ENCODE measurements at regions not wholly inside any gene's neighbourhood (a gene's known extent, or its start where the extent isn't known, plus 50 kb on each side); places are given as distances from the start of the nearest gene placed in this dataset.

DNA sequence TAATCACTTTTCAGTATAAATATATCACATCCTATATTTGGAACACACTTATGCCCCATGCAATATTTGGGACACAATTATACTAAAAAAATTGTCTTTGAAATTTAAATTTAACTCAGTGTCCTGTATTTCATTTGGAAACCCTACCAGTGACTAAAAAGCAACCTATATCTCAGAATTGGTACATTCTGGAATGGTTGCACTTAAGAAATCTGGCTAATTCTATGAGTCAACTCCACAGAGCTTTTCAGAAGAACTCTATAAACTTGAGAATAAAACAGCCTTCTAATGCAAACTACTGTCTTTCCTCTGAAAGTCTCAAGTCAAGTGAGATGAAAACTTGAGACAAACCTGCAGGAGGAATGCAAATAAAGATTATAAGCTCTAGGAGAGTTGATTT lies 320.2 kb downstream of the MAFB start:
- no peak overlapping the region for H3K4me3 ChIP-seq

More for the DNA sequence above, 320.2 kb downstream of the MAFB start:
- no peak overlapping the region for H3K4me2 ChIP-seq
- no peak overlapping the region for H3K4me3 Mint-ChIP-seq
- peak overlapping the region; percentile 11; the same call in 1 of the 2 replicates for H2AFZ ChIP-seq
- H3K36me3 ChIP-seq (ENCODE audit: insufficient read depth): no peaks in the 10 kb centered on the region
- no peaks in the 10 kb centered on the region for H3K4me1 ChIP-seq (ENCODE audit: insufficient read depth)
- no peaks in the 10 kb centered on the region for H3K36me3 Mint-ChIP-seq (ENCODE audit: low read depth)
- H3K27me3 ChIP-seq (ENCODE audit: insufficient read depth): no peaks in the 10 kb centered on the region
- no peaks in the 10 kb centered on the region for H3F3A ChIP-seq (replicated peaks; ENCODE audit: low read depth)
- H3K79me2 ChIP-seq (replicated peaks; ENCODE audit: insufficient read depth): no peaks in the 10 kb centered on the region
- no peaks in the 10 kb centered on the region for H3K4me1 Mint-ChIP-seq
- no peak for DNase-seq (ENCODE audit: low spot score)
- H4K20me1 ChIP-seq (replicated peaks; ENCODE audit: insufficient read depth): no peaks in the 10 kb centered on the region
- no peak for TF ChIP-seq NANOG (IDR thresholded peaks at IDR 0.05; ENCODE audit: borderline replicate concordance)
- TF ChIP-seq, protein P1, sequence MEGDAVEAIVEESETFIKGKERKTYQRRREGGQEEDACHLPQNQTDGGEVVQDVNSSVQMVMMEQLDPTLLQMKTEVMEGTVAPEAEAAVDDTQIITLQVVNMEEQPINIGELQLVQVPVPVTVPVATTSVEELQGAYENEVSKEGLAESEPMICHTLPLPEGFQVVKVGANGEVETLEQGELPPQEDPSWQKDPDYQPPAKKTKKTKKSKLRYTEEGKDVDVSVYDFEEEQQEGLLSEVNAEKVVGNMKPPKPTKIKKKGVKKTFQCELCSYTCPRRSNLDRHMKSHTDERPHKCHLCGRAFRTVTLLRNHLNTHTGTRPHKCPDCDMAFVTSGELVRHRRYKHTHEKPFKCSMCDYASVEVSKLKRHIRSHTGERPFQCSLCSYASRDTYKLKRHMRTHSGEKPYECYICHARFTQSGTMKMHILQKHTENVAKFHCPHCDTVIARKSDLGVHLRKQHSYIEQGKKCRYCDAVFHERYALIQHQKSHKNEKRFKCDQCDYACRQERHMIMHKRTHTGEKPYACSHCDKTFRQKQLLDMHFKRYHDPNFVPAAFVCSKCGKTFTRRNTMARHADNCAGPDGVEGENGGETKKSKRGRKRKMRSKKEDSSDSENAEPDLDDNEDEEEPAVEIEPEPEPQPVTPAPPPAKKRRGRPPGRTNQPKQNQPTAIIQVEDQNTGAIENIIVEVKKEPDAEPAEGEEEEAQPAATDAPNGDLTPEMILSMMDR (conservative IDR thresholded peaks at IDR 0.05; ENCODE audit: low read depth in 2 of 2): no peak
- TF ChIP-seq JUNB (IDR thresholded peaks at IDR 0.05; ENCODE audit: unreplicated experiment): no peak
- TF ChIP-seq, protein P2, sequence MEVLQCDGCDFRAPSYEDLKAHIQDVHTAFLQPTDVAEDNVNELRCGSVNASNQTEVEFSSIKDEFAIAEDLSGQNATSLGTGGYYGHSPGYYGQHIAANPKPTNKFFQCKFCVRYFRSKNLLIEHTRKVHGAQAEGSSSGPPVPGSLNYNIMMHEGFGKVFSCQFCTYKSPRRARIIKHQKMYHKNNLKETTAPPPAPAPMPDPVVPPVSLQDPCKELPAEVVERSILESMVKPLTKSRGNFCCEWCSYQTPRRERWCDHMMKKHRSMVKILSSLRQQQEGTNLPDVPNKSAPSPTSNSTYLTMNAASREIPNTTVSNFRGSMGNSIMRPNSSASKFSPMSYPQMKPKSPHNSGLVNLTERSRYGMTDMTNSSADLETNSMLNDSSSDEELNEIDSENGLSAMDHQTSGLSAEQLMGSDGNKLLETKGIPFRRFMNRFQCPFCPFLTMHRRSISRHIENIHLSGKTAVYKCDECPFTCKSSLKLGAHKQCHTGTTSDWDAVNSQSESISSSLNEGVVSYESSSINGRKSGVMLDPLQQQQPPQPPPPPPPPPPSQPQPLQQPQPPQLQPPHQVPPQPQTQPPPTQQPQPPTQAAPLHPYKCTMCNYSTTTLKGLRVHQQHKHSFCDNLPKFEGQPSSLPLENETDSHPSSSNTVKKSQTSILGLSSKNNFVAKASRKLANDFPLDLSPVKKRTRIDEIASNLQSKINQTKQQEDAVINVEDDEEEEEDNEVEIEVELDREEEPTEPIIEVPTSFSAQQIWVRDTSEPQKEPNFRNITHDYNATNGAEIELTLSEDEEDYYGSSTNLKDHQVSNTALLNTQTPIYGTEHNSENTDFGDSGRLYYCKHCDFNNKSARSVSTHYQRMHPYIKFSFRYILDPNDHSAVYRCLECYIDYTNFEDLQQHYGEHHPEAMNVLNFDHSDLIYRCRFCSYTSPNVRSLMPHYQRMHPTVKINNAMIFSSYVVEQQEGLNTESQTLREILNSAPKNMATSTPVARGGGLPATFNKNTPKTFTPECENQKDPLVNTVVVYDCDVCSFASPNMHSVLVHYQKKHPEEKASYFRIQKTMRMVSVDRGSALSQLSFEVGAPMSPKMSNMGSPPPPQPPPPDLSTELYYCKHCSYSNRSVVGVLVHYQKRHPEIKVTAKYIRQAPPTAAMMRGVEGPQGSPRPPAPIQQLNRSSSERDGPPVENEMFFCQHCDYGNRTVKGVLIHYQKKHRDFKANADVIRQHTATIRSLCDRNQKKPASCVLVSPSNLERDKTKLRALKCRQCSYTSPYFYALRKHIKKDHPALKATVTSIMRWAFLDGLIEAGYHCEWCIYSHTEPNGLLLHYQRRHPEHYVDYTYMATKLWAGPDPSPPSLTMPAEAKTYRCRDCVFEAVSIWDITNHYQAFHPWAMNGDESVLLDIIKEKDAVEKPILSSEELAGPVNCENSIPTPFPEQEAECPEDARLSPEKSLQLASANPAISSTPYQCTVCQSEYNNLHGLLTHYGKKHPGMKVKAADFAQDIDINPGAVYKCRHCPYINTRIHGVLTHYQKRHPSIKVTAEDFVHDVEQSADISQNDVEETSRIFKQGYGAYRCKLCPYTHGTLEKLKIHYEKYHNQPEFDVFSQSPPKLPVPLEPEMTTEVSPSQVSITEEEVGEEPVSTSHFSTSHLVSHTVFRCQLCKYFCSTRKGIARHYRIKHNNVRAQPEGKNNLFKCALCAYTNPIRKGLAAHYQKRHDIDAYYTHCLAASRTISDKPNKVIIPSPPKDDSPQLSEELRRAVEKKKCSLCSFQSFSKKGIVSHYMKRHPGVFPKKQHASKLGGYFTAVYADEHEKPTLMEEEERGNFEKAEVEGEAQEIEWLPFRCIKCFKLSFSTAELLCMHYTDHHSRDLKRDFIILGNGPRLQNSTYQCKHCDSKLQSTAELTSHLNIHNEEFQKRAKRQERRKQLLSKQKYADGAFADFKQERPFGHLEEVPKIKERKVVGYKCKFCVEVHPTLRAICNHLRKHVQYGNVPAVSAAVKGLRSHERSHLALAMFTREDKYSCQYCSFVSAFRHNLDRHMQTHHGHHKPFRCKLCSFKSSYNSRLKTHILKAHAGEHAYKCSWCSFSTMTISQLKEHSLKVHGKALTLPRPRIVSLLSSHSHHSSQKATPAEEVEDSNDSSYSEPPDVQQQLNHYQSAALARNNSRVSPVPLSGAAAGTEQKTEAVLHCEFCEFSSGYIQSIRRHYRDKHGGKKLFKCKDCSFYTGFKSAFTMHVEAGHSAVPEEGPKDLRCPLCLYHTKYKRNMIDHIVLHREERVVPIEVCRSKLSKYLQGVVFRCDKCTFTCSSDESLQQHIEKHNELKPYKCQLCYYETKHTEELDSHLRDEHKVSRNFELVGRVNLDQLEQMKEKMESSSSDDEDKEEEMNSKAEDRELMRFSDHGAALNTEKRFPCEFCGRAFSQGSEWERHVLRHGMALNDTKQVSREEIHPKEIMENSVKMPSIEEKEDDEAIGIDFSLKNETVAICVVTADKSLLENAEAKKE (CRISPR knock-in tag; IDR thresholded peaks at IDR 0.05): no peak
- TF ChIP-seq CREB1 (CRISPR knock-in tag; IDR thresholded peaks at IDR 0.05; ENCODE audit: low read depth): no peak
- TF ChIP-seq ZNF331 (CRISPR knock-in tag; IDR thresholded peaks at IDR 0.05; ENCODE audit: low read depth): no peak
- TF ChIP-seq EZH2phosphoT487 (IDR thresholded peaks at IDR 0.05; ENCODE audit: unreplicated experiment): no peak
- TF ChIP-seq, protein P3, sequence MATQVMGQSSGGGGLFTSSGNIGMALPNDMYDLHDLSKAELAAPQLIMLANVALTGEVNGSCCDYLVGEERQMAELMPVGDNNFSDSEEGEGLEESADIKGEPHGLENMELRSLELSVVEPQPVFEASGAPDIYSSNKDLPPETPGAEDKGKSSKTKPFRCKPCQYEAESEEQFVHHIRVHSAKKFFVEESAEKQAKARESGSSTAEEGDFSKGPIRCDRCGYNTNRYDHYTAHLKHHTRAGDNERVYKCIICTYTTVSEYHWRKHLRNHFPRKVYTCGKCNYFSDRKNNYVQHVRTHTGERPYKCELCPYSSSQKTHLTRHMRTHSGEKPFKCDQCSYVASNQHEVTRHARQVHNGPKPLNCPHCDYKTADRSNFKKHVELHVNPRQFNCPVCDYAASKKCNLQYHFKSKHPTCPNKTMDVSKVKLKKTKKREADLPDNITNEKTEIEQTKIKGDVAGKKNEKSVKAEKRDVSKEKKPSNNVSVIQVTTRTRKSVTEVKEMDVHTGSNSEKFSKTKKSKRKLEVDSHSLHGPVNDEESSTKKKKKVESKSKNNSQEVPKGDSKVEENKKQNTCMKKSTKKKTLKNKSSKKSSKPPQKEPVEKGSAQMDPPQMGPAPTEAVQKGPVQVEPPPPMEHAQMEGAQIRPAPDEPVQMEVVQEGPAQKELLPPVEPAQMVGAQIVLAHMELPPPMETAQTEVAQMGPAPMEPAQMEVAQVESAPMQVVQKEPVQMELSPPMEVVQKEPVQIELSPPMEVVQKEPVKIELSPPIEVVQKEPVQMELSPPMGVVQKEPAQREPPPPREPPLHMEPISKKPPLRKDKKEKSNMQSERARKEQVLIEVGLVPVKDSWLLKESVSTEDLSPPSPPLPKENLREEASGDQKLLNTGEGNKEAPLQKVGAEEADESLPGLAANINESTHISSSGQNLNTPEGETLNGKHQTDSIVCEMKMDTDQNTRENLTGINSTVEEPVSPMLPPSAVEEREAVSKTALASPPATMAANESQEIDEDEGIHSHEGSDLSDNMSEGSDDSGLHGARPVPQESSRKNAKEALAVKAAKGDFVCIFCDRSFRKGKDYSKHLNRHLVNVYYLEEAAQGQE (IDR thresholded peaks at IDR 0.05; ENCODE audit: unreplicated experiment): no peak
- TF ChIP-seq ZNF114 (CRISPR knock-in tag; IDR thresholded peaks at IDR 0.05): no peak
- TF ChIP-seq POLR2AphosphoS5 (IDR thresholded peaks at IDR 0.05; ENCODE audit: low read depth): no peak
- no peak for TF ChIP-seq EZH2 (IDR thresholded peaks at IDR 0.05; ENCODE audit: low read depth, unreplicated experiment)
- TF ChIP-seq, protein P4, sequence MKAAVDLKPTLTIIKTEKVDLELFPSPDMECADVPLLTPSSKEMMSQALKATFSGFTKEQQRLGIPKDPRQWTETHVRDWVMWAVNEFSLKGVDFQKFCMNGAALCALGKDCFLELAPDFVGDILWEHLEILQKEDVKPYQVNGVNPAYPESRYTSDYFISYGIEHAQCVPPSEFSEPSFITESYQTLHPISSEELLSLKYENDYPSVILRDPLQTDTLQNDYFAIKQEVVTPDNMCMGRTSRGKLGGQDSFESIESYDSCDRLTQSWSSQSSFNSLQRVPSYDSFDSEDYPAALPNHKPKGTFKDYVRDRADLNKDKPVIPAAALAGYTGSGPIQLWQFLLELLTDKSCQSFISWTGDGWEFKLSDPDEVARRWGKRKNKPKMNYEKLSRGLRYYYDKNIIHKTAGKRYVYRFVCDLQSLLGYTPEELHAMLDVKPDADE (IDR thresholded peaks at IDR 0.05): no peak
- H3K9me3 Mint-ChIP-seq: no peaks in the 10 kb centered on the region
- H3K27ac Mint-ChIP-seq: no peak overlapping the region
- H3K9me2 ChIP-seq (ENCODE audit: insufficient read depth): peaks cover 8% of the 10 kb centered on the region; the same call in 1 of the 2 replicates
- H3K27me3 Mint-ChIP-seq (ENCODE audit: insufficient read depth, low read depth, poor library complexity): peaks cover 3% of the 10 kb centered on the region
- no peak overlapping the region for H3K27ac ChIP-seq (ENCODE audit: low read depth)
- ATAC-seq: no peak
